ENCODE measurements at regions not wholly inside any gene's neighbourhood (a gene's known extent, or its start where the extent isn't known, plus 50 kb on each side); places are given as distances from the start of the nearest gene placed in this dataset.

DNA sequence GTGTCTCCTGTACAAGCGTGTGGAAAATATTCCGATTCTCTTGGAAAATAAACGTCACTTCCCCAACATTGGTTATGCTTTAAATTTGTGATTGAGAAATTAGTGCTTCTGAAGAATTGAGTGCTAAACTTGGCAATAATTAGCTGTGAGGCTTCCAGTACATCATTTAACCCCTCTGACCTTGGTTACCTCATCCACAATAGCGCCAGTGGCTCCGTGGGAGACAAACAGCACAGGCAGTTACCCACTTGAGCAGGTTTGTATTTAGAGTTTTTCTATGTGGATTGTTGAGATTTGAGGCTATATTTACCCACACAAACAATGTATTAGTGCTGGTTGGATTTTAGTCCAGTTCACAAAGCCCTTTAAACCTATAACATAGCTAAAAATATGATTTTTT lies 476.5 kb downstream of the NKX6-1 start:
- no peak for TF ChIP-seq CTCF (IDR thresholded peaks at IDR 0.05; ENCODE audit: insufficient read depth, missing control alignments)
- DNase-seq (ENCODE audit: insufficient read length, low spot score), result no peak
- no peak for FAIRE-seq

DNA sequence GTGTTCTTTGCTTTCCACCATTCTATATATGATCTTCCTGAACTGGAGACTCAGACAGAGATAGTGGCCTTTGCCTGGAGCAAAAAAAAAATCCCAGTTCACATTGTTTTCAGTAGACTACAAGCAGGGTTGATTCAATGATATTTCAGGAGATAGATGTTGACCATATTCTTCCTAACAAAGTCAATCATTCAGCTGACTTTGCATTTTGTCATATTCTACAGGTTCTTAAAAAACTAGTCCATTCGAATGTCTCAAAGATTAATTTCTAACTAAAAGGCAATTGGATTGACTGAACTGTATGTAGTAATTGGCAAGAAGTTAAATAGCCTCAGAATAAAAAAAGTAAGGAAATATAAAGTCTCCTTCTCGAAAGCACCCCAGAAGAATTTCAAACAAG lies 479.5 kb downstream of the NKX6-1 start:
- DNase-seq (ENCODE audit: insufficient read length, low spot score) (no peak), FAIRE-seq (no peak)
- TF ChIP-seq CTCF (IDR thresholded peaks at IDR 0.05; ENCODE audit: insufficient read depth, missing control alignments), result no peak

GRCh38 chr4:84003046-84003445 lies 467.1 kb downstream of the GPAT3 start:
- DNase-seq (ENCODE audit: insufficient read length, low spot score), result no peak
- FAIRE-seq, result no peak
- no peak for TF ChIP-seq CTCF (IDR thresholded peaks at IDR 0.05; ENCODE audit: insufficient read depth, missing control alignments)

DNA sequence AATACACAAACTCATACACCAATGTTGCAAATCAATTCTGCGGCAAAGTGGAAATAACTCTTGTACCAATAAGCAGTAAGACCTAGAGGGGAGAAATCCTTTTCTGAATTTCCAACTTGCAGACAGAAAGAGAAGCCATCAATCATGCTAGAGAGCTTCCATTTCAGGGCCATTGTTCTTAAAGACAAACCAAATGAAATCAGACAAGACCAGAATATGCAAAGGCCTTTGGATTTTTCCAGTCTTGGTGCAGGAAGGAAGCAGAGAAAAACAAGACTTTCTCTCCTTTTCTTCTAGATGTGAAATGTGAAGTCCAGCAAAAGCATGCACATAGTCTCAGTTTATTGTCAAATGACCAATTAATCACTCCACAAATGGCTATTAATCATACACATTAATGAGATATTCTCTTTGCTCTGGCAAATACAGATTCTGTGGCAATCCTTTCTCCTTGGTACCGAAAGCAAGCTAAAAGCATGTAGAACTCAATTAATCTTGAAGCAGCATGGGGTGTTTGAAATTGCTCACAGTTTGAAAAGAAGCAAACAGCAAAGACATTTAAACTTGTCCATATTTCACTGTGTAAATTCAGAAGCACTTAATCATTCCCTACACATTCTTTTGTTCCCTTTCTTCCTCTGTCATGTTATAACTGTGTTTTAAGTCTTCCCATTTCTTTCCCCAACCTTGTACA lies 466.1 kb downstream of the GPAT3 start:
- DNase-seq (ENCODE audit: insufficient read length, low spot score) (no peak), FAIRE-seq (no peak)
- TF ChIP-seq CTCF (IDR thresholded peaks at IDR 0.05; ENCODE audit: insufficient read depth, missing control alignments), result no peak

GRCh38 chr4:83996254-83996653 lies 460.3 kb downstream of the GPAT3 start:
- TF ChIP-seq CTCF (IDR thresholded peaks at IDR 0.05; ENCODE audit: insufficient read depth, missing control alignments), result no peak
- no peak for DNase-seq (ENCODE audit: insufficient read length, low spot score)

GRCh38 chr4:83993774-83994173 lies 457.9 kb downstream of the GPAT3 start:
- no peak for TF ChIP-seq CTCF (IDR thresholded peaks at IDR 0.05; ENCODE audit: insufficient read depth, missing control alignments)
- FAIRE-seq (no peak), DNase-seq (ENCODE audit: insufficient read length, low spot score) (no peak)

More at GRCh38 chr4:83996254-83996653, 460.3 kb downstream of the GPAT3 start:
- no peak for FAIRE-seq

- TF ChIP-seq CTCF (IDR thresholded peaks at IDR 0.05; ENCODE audit: insufficient read depth, missing control alignments), result no peak
- FAIRE-seq (no peak), DNase-seq (ENCODE audit: insufficient read length, low spot score) (no peak)
Measured at GRCh38 chr4:83989835-83990234, 453.9 kb downstream of the GPAT3 start.
